Adrenal gland (tissue), 9 donors: ENCODE measurements at regions not wholly inside any gene's neighbourhood (a gene's known extent, or its start where the extent isn't known, plus 50 kb on each side); places are given as distances from the start of the nearest gene placed in this dataset.
A peak's percentile ranks its signal among the peaks of the same experiment; 100 is the strongest.

ENCODE experiments used
- DNase-seq, 7 donors: peaks; one replicate each; pipeline ENCODE4 v3.0.0-alpha.2; 2019 to 2020
- H3K27ac ChIP-seq, 5 donors: fragments of 200-600 bp; sonication (generic) in 4 of 5; 1 replicate in 3 of 5; 2 replicates in 2 of 5; pipeline versions ENCODE4 v1.5.1 to v1.8.0; 2016 to 2020; ENCODE audit warnings: mild to moderate bottlenecking in 1 of 5
- H3K27me3 ChIP-seq: fragments of 200-600 bp; 2 replicates; pipeline ENCODE4 v1.8.0; 2021
- H3K36me3 ChIP-seq, 2 donors: fragments of 200-600 bp; replicated peaks in 1 of 2; 1 replicate in 1 of 2; 2 replicates in 1 of 2; pipeline versions ENCODE4 v1.5.1 to v1.8.0; 2018 to 2022
- H3K4me1 ChIP-seq, 2 donors: fragments of 200-600 bp; replicated peaks in 1 of 2; 1 replicate in 1 of 2; 2 replicates in 1 of 2; pipeline versions ENCODE4 v1.5.1 to v1.8.0; 2018 to 2021
- H3K4me3 ChIP-seq, 4 donors: fragments of 200-600 bp; sonication (generic) in 3 of 4; one replicate each; pipeline ENCODE4 v1.5.1; 2016 to 2018
- H3K9me3 ChIP-seq, 3 donors: fragments of 200-600 bp; sonication (generic) in 1 of 3; replicated peaks in 1 of 3; 1 replicate in 2 of 3; 2 replicates in 1 of 3; pipeline versions ENCODE4 v1.5.1 to v1.8.0; 2016 to 2021
- POLR2A ChIP-seq, 2 donors: fragments of 450-650 bp; IDR thresholded peaks; one replicate each; pipeline ENCODE4 v1.6.1; 2017; ENCODE audit warnings: antibody characterized with exemption in 2 of 2, mild to moderate bottlenecking in 2 of 2, moderate library complexity in 1 of 2
- WGBS, 4 donors: extraction: QIAGEN DNeasy Blood & Tissue Kit in 2 of 4; methylation state at CpG; one replicate each; pipeline versions ENCODE4 v1.1.5 to v1.1.7; 2013 to 2017; 5-methylcytosine and 5-hydroxymethylcytosine counted together
- intact Hi-C, 2 donors: fragments of 100-400 bp; cut with DNase I; formaldehyde crosslinking; loops; one replicate each; pipeline versions ENCODE4 v1.14.1 to v1.15.0; 2022 to 2023
- TF ChIP-seq, protein P1 (sequence below), 6 experiments: fragments of 450-650 bp in 4 of 6; fragments of 200-600 bp in 2 of 6; sonication (generic) in 1 of 6; IDR thresholded peaks; 1 replicate in 5 of 6; 2 replicates in 1 of 6; pipeline versions ENCODE4 v1.5.1 to v1.8.0; 2016 to 2021; ENCODE audit warnings: antibody characterized with exemption in 6 of 6, mild to moderate bottlenecking in 2 of 6, moderate library complexity in 1 of 6
- donor health status: healthy with polysubstance abuse.
- donor health status: Bipolar disorder and iron deficiency.
- donor health status: DM: yes; HTN: yes; CAD: no.
- donor health status: DM: no; HTN: no; CAD: no.
- donor health status: DM: no; HTN: no; CAD: no.

GRCh38 chr17:71989117-71989516, 131.7 kb upstream of the SOX9 start:
- no peak for DNase-seq
- no peaks in the 10 kb centered on the region for H3K27me3 ChIP-seq
- H3K4me1 ChIP-seq, result no peaks in the 10 kb centered on the region
- intact Hi-C loops, result no loop called here
- WGBS, 4 donors, result 69 to 83% (median 74%) methylated on average over 2 of the region's 2 CpGs
- no peaks in the 10 kb centered on the region for H3K9me3 ChIP-seq
- TF ChIP-seq POLR2A (IDR thresholded peaks at IDR 0.05), result no peak
- TF ChIP-seq, protein P1, sequence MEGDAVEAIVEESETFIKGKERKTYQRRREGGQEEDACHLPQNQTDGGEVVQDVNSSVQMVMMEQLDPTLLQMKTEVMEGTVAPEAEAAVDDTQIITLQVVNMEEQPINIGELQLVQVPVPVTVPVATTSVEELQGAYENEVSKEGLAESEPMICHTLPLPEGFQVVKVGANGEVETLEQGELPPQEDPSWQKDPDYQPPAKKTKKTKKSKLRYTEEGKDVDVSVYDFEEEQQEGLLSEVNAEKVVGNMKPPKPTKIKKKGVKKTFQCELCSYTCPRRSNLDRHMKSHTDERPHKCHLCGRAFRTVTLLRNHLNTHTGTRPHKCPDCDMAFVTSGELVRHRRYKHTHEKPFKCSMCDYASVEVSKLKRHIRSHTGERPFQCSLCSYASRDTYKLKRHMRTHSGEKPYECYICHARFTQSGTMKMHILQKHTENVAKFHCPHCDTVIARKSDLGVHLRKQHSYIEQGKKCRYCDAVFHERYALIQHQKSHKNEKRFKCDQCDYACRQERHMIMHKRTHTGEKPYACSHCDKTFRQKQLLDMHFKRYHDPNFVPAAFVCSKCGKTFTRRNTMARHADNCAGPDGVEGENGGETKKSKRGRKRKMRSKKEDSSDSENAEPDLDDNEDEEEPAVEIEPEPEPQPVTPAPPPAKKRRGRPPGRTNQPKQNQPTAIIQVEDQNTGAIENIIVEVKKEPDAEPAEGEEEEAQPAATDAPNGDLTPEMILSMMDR (IDR thresholded peaks at IDR 0.05), result no peak
- no peaks in the 10 kb centered on the region for H3K36me3 ChIP-seq
- no peak overlapping the region for H3K4me3 ChIP-seq
- H3K27ac ChIP-seq, result no peak overlapping the region

DNA sequence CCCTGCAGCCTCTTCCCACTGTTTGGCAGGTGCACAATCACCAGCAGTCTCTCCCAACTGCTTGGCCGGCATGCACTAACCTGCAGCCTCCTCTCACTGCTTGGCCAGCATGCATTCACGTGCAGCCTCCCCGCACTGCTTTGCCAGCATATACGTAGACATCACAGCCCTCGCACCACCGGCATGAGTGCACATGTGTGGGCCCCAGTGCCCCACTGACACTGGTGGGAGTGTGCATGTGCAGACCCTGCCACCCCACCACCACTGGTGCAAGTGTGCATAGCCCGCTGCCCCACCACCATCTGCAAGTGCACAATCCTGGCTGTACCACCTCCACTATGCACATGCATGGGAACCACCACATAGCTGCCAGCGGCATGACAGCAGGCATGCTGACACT, 127.5 kb upstream of the SOX9 start:
- intact Hi-C loops, result no loop called here
- no peaks in the 10 kb centered on the region for H3K27me3 ChIP-seq
- H3K4me1 ChIP-seq, result no peaks in the 10 kb centered on the region
- H3K27ac ChIP-seq, result no peak overlapping the region
- WGBS, 4 donors, result 71 to 96% (median 84%) methylated on average over 2 to 8 of the region's 8 CpGs
- TF ChIP-seq, protein P1 (IDR thresholded peaks at IDR 0.05), result no peak
- no peak for TF ChIP-seq POLR2A (IDR thresholded peaks at IDR 0.05)
- H3K36me3 ChIP-seq, result no peaks in the 10 kb centered on the region
- no peaks in the 10 kb centered on the region for H3K9me3 ChIP-seq
- no peak for DNase-seq
- no peak overlapping the region for H3K4me3 ChIP-seq

DNA sequence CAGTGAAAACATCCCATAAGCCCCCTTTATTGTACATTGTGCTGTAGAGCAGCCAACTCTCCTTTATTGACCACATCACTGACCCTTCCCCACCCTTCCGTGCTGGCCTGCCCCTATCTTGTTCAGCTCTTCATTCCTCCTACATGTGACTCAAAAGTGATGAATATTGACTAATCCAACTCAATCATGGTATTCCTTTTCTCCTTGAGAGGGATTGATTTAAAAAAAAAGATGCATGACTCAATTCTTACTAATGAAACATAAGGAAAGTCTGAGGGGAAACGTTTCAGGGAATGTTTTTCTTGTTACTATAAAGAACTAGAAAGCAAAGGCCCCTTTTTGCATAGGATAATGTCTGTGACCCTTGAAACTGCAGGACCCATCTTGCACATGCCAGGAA, 125.2 kb upstream of the SOX9 start:
- H3K4me1 ChIP-seq, result no peaks in the 10 kb centered on the region
- intact Hi-C loops, result no loop called here
- TF ChIP-seq POLR2A (IDR thresholded peaks at IDR 0.05), result no peak
- TF ChIP-seq, protein P1 (IDR thresholded peaks at IDR 0.05), result no peak
- H3K36me3 ChIP-seq, result no peaks in the 10 kb centered on the region
- DNase-seq, result no peak
- no peak overlapping the region for H3K27ac ChIP-seq
- no peaks in the 10 kb centered on the region for H3K9me3 ChIP-seq
- H3K4me3 ChIP-seq, result no peak overlapping the region
- 50 to 65% (median 59%) methylated on average over 2 of the region's 2 CpGs for WGBS, 4 donors
- no peaks in the 10 kb centered on the region for H3K27me3 ChIP-seq

DNA sequence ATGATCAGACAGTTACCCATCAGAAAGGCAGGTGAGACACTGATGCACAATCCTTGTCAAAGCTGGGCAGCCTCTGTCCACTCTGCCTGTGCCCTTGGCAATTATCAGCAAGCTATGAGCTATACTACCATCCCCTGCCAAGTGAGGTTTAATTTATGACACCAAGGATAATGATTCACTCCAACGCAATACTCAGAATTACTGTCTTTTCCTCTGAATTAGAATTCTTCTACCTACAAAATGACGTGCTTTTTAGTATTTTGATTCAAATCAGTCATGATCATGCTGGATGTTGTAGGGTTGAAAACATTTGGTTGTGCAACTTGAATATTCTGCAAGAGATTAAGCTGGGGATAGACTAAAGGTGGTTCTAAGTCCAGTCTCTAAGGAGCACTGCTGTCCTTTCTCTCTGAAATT, 116.8 kb upstream of the SOX9 start:
- H3K27me3 ChIP-seq, result peaks cover 12% of the 10 kb centered on the region
- H3K4me1 ChIP-seq, result no peaks in the 10 kb centered on the region
- WGBS, 4 donors, result 38 to 45% (median 40%) methylated on average over 2 of the region's 2 CpGs
- intact Hi-C loops, result no loop called here
- H3K27ac ChIP-seq, result no peak overlapping the region
- peak in 5 of 7 donors; percentile 4 to 50 (median 22) for DNase-seq
- no peak for TF ChIP-seq POLR2A (IDR thresholded peaks at IDR 0.05)
- TF ChIP-seq, protein P1 (IDR thresholded peaks at IDR 0.05), result no peak
- no peaks in the 10 kb centered on the region for H3K9me3 ChIP-seq
- no peaks in the 10 kb centered on the region for H3K36me3 ChIP-seq
- H3K4me3 ChIP-seq, result no peak overlapping the region
